Inflammatory macrophage (primary cell): ENCODE measurements at regions not wholly inside any gene's neighbourhood (a gene's known extent, or its start where the extent isn't known, plus 50 kb on each side); places are given as distances from the start of the nearest gene placed in this dataset.

Source experiments
- DNase-seq, 2 donors: peaks; one replicate each; pipeline ENCODE4 v3.0.0-alpha.2; 2020 to 2022

DNA sequence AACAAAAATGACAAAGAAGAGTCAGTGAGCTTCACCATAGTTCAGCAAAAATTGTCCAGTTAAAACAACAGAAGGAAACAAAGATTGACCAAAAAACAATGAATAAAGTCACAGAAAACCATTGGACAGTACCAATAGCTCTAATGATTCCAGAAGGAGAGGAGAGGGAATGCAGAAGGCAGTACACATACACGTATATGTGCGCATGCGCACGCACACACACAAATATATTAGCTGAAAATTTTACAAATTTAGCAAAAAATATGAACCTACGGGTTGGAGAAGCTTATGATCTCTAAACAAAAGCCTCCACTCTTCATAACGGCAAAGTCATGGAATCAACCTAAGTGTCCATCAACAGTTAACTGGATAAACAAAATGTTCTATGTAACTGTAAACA lies 120.3 kb upstream of the MON1B start:
- DNase-seq, result no peak

DNA sequence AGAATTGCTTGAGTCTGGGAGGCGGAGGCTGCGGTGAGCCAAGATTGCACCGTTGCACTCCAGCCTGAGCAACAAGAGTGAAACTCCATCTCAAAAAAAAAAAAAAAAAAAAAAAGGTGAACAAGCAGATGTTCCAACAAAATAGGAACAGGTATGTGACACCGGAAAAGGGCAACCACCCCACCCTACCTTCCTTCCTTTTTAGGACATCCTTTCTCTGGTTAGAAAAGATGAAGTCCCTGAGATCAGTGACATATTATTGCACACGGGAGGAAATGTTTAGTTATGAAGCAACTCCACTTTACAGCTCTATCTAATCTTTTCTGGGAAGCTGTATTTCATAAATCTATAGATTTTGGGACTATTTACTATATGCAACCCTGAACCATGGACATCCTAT lies 114.2 kb upstream of the MON1B start:
- no peak for DNase-seq

DNA sequence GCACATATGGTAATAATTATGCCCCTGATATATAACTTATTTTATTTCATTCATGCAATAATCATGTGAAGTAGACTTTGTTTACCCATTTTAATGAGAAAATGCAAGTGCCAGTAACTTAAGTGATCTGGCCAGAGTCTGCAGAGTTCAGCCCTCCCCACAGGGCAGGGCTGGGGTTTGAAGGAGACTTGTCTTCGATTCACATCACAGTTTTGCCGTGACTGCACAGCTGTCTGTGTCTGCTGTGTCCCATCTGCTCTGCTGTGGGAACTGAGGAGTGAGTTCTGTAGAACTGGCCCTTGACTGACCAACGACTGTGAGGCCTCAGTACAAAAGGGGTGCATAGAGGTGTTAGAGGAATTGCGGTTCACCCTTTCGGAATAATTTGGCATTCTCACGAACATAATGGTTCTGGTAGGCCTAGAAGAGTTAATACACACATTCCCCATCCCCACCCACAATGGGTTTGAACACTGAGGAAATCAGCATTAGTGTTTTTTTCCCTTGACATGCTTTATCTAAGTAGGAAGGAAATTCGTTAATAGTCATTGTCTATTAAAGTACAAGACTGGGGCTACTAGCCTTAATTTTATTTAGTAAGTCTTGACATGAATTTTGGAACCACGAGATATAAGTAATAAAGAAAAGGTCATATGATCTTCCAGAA lies 113.6 kb upstream of the MON1B start:
- DNase-seq, result no peak

- DNase-seq, result no peak
Observed at GRCh38 chr16:77085981-77086380, 105.0 kb upstream of the MON1B start.

DNA sequence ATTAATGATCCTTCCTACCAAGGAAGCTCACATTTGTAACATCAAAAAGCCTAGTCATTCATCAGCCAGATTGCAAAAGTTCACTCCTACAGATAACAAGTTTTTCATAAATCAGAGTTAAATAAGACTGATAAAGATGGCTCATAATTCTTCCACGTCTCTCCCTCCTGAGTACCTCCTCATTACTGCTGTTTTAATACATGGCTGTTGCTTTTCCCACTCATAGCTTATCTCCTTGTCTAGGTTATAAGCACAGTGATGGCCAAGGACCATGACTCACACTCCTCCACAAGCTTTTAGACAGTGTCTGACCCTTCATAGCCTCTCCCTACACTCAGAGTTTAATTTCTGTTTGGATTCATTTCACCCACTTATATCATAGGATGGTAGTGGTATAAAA lies 100.9 kb upstream of the MON1B start:
- no peak for DNase-seq

DNA sequence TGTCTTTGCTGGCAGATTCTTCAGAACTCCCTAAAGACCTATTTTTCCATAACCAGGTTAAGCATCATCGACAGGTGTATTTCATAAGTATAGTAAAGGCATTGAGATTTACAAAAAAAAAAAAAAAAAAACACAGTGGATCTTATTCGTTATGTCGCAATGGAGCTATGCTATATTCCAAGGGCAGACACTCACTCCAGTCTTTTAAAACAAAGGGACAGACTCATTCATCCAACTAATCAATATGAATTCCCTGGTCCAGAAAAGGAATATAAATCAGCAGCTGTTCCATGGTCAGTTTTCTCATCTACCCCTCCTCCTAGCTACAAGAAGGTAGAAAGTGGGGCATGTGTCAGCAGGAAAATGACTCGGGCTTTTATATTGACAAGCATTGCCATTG lies 97.7 kb upstream of the MON1B start:
- no peak for DNase-seq

- no peak for DNase-seq
Observed at GRCh38 chr16:77093999-77094398, 97.0 kb upstream of the MON1B start.

GRCh38 chr16:77111056-77111565 lies 79.9 kb upstream of the MON1B start:
- DNase-seq, result no peak

DNA sequence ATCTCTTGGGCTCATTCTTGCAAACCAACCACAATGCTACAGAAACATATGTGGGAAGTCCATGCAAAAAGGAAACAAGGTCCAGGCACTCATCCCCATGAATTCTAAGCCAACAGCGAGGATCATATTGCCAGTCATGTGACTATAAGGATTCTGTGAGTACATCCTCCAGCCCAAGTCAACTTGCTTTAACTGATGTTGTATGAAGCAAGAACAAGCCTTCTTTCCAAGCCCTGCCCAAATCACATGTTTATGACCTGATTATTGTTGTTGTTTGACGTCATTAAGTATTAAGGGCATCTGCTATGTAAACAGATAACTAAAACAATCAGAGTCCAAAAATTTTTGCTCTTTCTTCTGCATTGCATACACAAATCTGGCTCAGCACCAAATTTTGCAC lies 78.2 kb upstream of the MON1B start:
- no peak for DNase-seq

GRCh38 chr16:77113835-77114234 lies 77.2 kb upstream of the MON1B start:
- DNase-seq, result peak; percentile 20 to 43

GRCh38 chr16:77114361-77114760 lies 76.6 kb upstream of the MON1B start:
- peak; percentile 20 to 31 for DNase-seq

DNA sequence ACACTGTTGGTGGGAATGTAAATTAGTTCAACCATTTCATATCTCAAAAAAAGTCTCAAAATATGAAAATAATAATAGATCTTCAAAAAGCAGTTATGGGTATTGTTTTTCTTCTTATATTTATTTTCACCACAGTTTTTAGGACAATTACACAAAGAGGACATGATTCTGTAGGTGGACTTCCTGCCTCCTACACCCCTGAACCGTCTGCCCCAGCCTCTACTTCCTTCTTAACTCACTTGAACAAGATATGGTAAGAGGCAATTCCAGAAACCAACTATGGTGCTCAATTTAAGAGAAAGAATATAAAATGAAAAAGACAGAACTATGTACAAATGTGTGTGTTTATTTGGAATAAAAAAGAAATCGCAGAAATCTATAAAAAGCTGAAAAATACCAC lies 74.1 kb upstream of the MON1B start:
- peak; percentile 51 to 72 for DNase-seq

DNA sequence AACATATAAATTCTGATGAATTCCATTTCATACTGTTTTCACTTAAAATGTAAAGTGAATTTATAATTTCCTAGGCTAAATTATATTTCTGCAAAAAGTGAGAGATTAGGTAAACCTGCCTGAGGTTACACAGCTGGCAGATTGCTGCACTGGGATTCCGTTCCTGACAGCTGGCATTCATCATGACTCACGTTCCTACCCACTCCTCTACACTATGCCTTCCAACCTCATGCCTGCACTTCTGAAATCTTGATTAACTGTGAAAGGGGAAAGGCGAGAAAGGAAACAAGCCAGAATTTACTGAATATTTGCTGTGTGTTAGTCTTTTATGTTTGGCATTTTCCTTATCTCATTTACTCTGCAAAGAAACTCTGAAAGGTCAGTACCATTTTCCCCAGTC lies 73.3 kb upstream of the MON1B start:
- peak; percentile 13 to 37 for DNase-seq

GRCh38 chr16:77131398-77131797 lies 59.6 kb upstream of the MON1B start:
- DNase-seq, result no peak

DNA sequence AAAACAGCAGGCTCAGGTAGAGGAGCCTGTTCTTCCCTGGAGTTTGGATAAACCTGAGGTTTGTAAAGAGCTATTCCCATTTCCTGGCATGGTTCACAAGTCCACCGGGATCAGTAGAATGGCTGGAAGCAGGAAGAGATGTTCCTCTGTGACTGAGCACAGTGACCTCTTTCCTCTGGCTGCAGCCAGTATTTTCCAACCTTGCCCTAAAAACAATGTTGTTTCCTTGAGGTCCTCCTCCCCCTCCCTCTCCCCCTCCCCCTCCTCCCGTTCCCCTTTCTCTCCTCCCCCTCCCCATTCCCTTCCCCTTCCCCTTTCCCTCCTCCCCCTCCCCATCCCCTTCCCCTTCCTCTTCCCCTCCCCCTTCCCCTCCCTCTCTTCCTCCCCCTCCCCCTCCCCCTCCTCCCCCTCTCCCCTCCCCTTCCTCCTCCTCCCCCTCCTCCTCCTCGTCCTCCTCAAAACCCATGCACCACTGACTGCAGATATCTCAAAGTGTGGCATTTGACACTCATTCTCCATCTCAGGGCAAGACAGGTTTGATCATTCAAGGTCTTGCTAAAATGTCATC lies 58.9 kb upstream of the MON1B start:
- no peak for DNase-seq

DNA sequence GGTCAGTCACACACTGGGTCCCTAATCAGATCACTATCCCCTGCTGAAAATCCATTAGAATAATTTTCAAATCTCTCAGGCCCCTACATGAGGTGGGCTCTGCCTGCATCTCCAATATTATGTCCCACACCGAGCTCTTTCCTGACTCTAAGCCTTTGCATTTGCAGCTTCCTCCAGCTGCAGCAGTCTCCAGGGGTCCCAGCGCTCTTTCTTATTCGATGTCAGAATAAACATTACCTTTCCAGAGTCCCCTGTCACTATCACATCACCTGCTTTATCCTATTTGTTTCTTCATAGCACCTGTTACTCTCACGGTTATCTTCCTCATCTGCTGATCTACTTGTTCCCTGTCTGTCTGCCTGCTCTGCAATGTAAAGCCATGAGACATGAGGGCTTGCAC lies 57.3 kb upstream of the MON1B start:
- DNase-seq, result no peak

DNA sequence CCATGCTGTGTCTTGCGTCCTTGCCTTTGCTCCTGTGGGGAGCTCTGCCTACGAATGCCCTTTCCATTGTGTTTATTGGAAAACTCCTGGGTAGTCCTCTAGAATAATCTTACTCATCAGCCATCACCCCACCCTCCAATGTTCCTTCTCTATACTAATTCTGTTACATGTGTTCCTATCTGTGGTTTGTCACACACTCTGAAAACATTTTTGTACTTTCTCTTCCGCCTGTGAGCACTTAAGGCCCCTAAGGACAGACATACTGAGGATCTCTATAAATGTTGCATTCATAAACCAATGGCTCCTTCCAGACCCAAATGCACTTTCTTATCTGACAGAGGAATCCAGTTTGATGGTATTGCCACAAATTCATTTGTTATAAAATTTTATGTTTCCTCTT lies 53.9 kb upstream of the MON1B start:
- DNase-seq, result no peak
